ENCODE measurements at regions not wholly inside any gene's neighbourhood (a gene's known extent, or its start where the extent isn't known, plus 50 kb on each side); places are given as distances from the start of the nearest gene placed in this dataset.
"Not testable (repeated sequence)": the region's sequence is repeated elsewhere in the genome, so short reads cannot be mapped to it uniquely, and the experiment has no call there.

GRCh38 chr11:88061111-88061510 lies 114.1 kb downstream of the RAB38 start:
- no peak for DNase-seq

DNA sequence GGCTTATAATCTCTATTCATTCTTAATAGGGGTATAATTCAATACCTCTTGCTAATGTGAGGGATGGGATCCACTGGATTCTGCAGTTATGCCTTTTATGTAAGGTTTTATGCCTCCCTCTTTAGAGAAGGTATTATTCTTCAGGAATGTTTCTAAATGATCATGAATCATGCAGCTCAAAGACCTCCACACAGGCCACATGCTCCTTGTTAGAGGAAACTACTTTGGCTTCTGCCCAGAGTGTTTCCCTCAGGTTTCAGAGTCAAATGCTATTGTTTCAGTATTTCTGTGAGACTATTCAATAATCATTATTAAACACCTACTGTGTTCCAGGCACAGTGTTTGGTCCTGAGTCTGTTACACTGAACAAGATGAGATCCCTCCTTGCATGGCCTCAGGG lies 115.9 kb downstream of the RAB38 start:
- DNase-seq = no peak

DNA sequence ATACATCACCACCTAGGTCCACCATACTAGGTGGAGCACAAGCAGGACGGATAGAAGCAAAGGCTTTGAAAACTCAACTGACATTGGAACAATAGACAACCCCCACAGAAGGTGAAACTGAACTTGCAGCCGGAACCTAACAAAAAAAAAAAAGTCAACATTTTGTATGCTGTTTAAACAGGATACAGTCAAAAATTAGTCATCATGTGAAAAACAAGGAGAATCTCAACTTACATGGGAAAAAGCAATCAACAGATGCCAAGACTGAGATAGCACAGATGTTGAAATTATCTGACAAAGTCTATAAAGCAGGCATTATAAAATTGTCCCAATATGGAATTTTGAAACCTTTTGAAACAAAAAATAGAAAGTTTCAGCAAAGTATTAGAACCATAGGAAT lies 123.8 kb downstream of the RAB38 start:
- DNase-seq = no peak

DNA sequence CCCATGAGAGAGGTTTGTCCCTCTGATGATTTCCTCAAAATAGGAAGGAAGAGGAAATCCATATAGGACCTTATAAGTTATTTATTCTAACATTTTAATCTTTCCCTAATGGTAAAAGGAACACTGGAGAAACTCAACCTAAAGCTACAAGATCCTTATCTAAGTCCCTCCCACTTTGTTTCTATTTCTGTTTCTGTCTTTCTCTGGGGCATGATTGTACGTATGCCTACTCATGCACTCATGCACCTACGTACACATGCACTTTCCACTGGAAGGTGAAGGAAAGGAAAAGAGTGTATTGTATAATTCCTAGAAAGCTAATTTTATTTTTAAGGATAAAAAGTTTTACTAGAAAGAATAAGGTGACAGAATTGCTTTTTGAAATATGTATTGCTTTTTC lies 125.0 kb downstream of the RAB38 start:
- peak in 1 of 2 donors; percentile 24 for DNase-seq

- not testable (repeated sequence) for DNase-seq
Observed at GRCh38 chr11:88045288-88045687, 130.0 kb downstream of the RAB38 start.

- DNase-seq = not testable (repeated sequence)
Observed at GRCh38 chr11:88044658-88045057, 130.6 kb downstream of the RAB38 start.

GRCh38 chr11:88043149-88043548 lies 132.1 kb downstream of the RAB38 start:
- DNase-seq = no peak

GRCh38 chr11:88042647-88043046 lies 132.6 kb downstream of the RAB38 start:
- no peak for DNase-seq

DNA sequence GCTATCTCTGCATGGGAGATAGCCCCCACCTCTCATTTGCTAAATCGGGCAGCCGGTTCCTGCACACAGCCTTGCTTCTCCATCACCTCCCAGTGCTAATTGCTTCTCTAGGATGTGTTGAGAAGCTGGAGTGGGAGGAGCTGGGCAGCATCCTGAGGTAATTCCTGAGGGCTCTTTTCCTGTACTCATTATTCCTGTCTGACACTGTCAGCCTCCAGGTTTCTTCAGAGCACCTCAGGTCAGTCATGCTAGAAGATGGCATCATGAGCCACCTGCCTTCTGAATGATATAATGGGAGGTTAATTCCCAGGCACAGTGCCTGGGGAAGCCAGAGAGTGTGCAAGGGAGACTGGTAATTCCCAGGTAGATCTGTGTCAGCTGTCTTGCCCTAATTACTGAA lies 133.0 kb downstream of the RAB38 start:
- DNase-seq = no peak

DNA sequence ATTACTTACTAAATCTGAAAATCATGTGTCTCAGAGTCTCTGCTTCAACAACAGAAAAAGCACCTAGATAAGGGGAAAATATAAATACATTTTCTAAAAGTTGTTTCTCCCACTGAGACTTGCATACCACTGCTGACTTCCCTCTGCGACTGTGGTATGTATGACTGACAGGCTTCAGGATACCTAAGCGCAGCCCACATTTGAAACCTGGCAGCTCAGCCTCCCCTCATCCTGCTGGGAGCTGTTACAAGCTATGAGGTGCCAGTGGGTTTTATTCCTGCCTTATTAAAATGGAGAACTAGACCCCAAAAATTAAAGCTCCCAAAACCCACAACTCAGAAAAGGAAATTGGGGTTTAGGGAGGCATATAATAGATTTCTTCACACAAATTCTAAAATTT lies 133.6 kb downstream of the RAB38 start:
- DNase-seq = no peak

GRCh38 chr11:88040148-88040496 lies 135.1 kb downstream of the RAB38 start:
- DNase-seq = no peak

DNA sequence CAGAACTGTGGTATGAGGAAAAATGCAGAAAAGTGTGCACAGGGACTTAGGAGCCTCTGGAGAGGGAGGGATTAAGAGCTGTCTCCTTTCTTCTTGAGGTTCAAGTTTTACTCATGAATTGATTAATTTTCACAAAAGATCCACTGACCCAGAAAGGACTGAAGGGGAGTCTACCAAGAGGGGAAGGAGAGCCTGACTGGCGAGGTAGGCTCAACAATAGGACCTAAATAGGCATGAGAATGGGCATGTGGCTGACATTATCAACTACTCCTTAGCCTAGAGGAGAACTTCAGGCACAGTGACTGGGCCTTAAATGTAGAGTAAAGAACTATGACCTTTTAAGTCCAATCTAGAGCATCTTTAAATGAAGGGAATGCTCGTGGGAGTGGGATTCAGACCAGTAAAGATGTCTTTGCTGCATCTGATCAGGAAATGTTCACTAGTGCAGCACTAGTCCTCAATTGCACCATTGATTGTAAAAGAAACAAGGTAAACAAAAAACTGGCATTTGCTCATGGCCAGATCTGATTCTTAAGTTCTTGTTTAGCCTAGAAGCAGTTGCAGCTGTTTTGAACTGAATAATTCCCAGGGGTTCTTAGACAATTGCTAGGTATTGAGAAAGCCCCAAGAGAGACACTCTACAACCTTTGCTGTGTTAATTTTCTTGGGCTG lies 135.6 kb downstream of the RAB38 start:
- DNase-seq = no peak

DNA sequence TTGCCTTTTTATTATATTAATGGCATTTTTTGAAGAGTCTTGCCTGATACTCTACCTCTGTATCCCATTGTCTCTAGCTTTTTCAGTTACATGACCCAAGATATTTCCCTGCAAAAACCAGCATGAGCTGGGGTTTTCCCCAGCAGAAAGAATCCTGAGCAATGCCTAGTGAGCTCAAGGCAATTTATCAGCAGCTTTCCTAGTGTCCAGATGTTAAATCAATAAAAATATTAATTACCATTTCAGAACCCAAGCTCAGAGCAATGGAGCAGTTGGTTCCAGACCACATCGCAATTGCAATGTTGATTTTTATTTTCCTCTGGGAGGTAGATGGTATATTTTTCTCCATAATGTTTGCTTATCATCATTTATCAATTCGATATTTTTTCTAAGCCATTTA lies 137.2 kb downstream of the RAB38 start:
- no peak for DNase-seq

DNA sequence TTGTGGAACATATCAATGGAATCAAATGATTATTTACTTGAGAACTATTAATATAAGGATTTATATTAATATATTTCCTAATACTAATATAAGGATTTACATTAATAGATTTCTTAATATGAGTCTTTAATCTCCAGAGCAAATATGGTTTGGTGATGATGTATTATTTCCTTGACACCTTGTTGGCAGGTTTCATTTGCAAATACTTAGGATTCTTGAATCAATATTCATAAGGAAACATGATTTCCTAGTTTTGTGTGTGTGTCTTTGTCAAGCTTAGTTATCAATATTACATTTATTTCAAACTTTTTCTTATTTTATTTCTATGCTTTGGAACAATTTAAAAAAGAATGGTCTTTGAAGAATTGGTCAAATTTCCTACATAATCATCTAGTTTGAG lies 138.5 kb downstream of the RAB38 start:
- no peak for DNase-seq

- DNase-seq = no peak
Observed at GRCh38 chr11:88035271-88035670, 140.0 kb downstream of the RAB38 start.

GRCh38 chr11:88017666-88018065 lies 157.6 kb downstream of the RAB38 start:
- DNase-seq = no peak

DNA sequence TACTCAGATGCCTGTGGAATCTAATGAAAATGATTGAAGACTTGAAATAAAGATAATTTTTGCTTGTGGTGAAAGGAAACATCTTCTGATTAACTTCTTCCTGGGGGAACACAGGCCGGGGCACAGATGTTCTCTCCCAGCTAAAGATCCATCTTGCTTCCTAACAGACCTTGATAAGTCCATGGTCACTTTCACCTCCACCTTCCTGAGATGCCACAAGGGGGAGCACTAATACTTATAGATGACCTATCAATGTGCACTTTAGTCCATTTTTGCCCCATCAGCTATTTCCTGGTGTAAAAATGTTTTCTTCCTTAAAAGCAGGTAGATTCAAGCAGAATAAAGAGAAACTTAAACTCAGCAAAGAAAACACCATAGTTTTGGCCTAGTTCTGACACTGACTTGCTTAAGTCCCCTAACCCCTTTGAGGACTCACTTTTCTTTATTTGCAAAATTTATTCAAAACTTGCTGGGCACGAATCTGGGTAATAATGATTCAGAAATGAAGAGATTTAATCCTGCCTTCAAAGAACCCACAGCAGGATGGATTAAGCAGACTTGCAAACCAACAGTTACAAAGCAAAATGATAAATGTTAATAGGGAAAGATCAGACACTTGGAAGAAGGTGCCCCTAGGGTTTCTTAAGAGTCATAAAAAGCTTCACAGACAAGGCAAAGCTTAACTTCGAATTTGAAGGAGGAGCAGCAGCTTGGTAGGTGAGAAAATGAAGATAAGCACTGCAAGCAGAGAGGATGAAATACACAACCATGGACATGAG lies 158.7 kb downstream of the RAB38 start:
- peak in 1 of 2 donors; percentile 55 for DNase-seq

- no peak for DNase-seq
Observed at GRCh38 chr11:88015170-88015569, 160.1 kb downstream of the RAB38 start.

DNA sequence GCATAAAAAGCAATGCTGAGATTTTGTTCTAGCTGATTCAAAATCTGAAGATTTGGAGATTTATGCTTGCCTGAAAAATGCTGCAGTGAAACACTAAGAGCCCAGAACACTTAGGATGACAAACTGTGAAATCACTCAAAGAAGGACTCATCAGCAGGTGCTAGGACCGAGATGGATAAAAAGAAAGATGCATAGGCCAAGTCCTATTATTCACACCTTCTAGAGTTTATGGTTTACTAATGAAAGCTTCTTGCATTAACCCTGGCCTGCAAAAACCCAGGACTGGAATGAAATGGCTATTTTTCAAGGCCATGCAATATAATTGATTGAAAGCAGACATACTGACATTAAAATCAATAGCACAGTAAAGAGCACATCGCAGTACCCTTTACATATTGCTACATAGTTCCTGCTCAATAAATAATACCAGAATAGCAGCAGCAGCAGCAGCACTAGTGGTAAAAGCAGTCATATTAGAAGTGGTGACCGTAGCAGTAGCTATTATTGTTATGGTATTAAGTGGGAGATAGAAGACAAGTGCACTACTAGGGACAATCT lies 161.7 kb downstream of the RAB38 start:
- DNase-seq = no peak

GRCh38 chr11:88012456-88012855 lies 162.8 kb downstream of the RAB38 start:
- DNase-seq = no peak

DNA sequence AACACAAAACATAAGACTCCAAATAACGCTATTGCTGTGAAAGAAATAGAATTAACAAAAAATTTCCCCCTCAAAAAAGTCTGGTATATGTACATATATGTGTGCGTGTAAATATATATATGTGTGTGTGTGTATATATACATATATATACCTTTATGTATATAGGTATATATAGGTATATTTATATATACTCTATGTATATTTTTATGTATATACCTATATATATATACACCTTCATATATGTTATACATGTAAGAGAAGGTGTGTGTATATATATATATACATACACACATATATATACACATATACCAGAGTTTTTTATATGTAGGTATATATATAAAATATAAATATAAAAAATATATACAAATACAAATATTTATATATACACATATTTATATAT lies 199.2 kb downstream of the RAB38 start:
- no peak for DNase-seq

GRCh38 chr11:87974797-87975196 lies 200.4 kb downstream of the RAB38 start:
- no peak for DNase-seq

DNA sequence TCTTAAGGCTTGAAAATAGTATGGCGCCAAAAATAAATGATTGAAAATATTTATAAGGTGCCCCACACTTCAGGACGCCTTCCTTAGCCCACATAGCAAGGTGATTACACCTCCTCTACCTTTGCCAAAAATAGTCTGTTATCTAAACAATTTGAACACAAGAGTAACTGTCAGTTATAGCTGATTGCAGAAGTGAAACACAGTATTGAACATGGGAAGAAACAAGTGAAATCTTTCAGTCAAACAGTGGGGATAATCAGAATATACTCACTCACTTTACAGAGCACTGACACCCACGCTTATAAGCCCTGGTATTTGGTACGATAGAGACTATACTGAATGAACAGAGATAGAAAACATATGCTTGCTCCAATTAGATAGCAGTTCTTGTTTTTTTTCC lies 203.1 kb downstream of the RAB38 start:
- DNase-seq = no peak

DNA sequence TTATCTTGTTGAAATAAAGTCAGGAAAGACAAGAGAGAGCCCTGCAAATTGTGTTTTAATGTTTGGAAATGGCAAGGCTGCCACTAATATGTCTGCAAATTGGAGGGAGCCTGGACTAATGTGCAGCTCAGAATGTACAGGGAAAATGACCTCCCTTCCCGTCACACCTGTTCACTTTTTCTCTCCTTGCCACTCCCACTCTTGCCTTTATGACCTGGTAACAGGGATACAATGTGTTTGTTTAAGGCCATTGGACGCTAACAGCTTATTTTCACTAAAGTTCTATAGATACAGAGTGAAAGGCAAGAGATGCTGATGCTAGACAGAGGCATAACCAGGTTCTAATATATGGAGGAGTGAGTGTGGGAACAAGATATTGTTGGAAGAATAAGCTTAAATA lies 203.9 kb downstream of the RAB38 start:
- no peak for DNase-seq

DNA sequence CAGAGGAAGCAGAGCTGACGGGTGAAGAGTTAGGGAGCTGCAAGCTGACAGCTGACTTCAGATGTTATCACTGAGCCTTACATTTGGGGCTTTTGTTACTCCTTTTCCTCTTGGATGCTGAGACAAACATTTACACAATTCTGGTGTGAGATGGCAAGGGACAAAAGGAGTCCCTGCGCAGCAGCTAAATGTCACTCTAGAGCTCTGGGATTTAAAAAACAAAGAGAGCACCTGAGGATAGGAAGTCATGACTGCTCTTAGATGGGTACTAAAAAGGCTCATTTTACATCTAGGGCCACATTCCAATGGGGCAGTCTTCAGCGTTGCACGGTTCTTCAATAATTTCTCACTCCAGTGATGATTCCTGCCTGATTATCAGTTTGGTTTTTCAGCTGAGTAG lies 204.5 kb downstream of the RAB38 start:
- no peak for DNase-seq
